MM.1S (cell line): ENCODE measurements at regions not wholly inside any gene's neighbourhood (a gene's known extent, or its start where the extent isn't known, plus 50 kb on each side); places are given as distances from the start of the nearest gene placed in this dataset.

Source experiments
- DNase-seq: peaks from one replicate; pipeline ENCODE4 v3.0.0-alpha.2; 2015
- H2AFZ ChIP-seq: fragments of 300-600 bp; sonication (generic); 2 replicates; pipeline ENCODE4 v1.6.0; 2016; ENCODE audit warnings: antibody characterized with exemption, low read length
- H3F3A ChIP-seq: fragments of 300-600 bp; sonication (generic); 2 replicates; pipeline ENCODE4 v1.6.1; 2016; ENCODE audit warnings: mild to moderate bottlenecking, antibody characterized with exemption, low read length, moderate library complexity, mixed read lengths; ENCODE audit not compliant: insufficient read depth
- H3K27ac ChIP-seq: fragments of 300-600 bp; sonication (generic); 2 replicates; pipeline ENCODE4 v1.5.1; 2016; ENCODE audit warnings: mild to moderate bottlenecking, low read length
- H3K27me3 ChIP-seq: fragments of 300-600 bp; sonication (generic); replicated peaks from 2 replicates; pipeline ENCODE4 v1.6.0; 2016; ENCODE audit warnings: low read length; ENCODE audit not compliant: insufficient read depth
- H3K36me3 ChIP-seq: fragments of 300-600 bp; sonication (generic); replicated peaks from 2 replicates; pipeline ENCODE4 v1.6.1; 2016; ENCODE audit warnings: mild to moderate bottlenecking, low read length, mixed read lengths; ENCODE audit not compliant: insufficient read depth
- H3K4me1 ChIP-seq: fragments of 300-600 bp; sonication (generic); 2 replicates; pipeline ENCODE4 v1.6.1; 2016; ENCODE audit warnings: low read length, mixed read lengths
- H3K4me2 ChIP-seq: fragments of 300-600 bp; sonication (generic); 2 replicates; pipeline ENCODE4 v1.6.0; 2016; ENCODE audit warnings: low read depth, low read length
- H3K4me3 ChIP-seq: fragments of 300-600 bp; sonication (generic); 2 replicates; pipeline ENCODE4 v1.5.1; 2016; ENCODE audit warnings: low read length, mixed read lengths
- H3K79me2 ChIP-seq: fragments of 300-600 bp; sonication (generic); 2 replicates; pipeline ENCODE4 v1.6.1; 2016; ENCODE audit warnings: mixed run types, low read length, mixed read lengths
- H3K9ac ChIP-seq: fragments of 300-600 bp; sonication (generic); 2 replicates; pipeline ENCODE4 v1.6.1; 2016; ENCODE audit warnings: low read length, mixed read lengths
- H3K9me2 ChIP-seq: fragments of 300-600 bp; sonication (generic); replicated peaks from 2 replicates; pipeline ENCODE4 v1.6.1; 2016; ENCODE audit warnings: mild to moderate bottlenecking, low read length, mixed read lengths; ENCODE audit not compliant: insufficient read depth
- H3K9me3 ChIP-seq: fragments of 300-600 bp; sonication (generic); replicated peaks from 2 replicates; pipeline ENCODE4 v1.6.1; 2016; ENCODE audit warnings: mild to moderate bottlenecking, low read length, mixed read lengths; ENCODE audit not compliant: insufficient read depth
- H4K20me1 ChIP-seq: fragments of 300-600 bp; sonication (generic); 2 replicates; pipeline ENCODE4 v1.6.1; 2016; ENCODE audit warnings: mild to moderate bottlenecking, low read length, moderate library complexity, mixed read lengths; ENCODE audit not compliant: insufficient read depth
- EZH2 ChIP-seq: fragments of 300-600 bp; sonication (generic); optimal IDR thresholded peaks from 2 replicates; pipeline ENCODE3; 2017; ENCODE audit warnings: low read depth, mild to moderate bottlenecking, antibody characterized with exemption, low read length, mixed read lengths
- EZH2phosphoT487 ChIP-seq: fragments of 300-600 bp; sonication (generic); IDR thresholded peaks from 2 replicates; pipeline ENCODE4 v1.6.1; 2018; ENCODE audit warnings: antibody characterized with exemption, low read length
- TF ChIP-seq, protein P1 (sequence below): fragments of 300-600 bp; sonication (generic); IDR thresholded peaks from 2 replicates; pipeline ENCODE4 v1.5.1; 2016; ENCODE audit warnings: antibody characterized with exemption, low read length, mixed read lengths

DNA sequence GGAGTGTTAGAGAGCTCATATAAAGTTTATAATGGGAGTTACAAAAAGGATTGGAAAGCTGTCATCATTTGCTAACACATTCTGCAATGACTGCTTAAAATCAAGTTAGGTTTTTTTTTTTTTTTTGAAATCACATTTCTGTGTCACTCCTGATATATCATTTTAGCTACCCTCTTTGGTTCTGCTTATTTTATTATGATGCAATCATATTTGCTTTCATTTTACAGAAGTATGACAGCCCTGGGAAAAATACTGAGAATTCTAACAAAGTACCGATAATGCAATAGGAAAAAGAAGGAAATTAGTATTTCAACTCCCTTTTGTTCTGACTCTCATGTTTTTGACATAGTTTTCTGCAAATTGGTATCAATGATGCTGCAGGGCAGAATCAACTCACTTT is 71.6 kb upstream of the MDGA2 start:
- H3K4me2 ChIP-seq, result no peak overlapping the region
- H3K36me3 ChIP-seq, result no peaks in the 10 kb centered on the region
- no peak overlapping the region for H3K9ac ChIP-seq
- no peaks in the 10 kb centered on the region for H3F3A ChIP-seq
- H3K9me2 ChIP-seq, result no peaks in the 10 kb centered on the region
- H2AFZ ChIP-seq, result no peak overlapping the region
- H3K27me3 ChIP-seq, result no peaks in the 10 kb centered on the region
- H3K4me1 ChIP-seq, result no peaks in the 10 kb centered on the region
- no peak overlapping the region for H3K4me3 ChIP-seq
- H3K79me2 ChIP-seq, result no peaks in the 10 kb centered on the region
- H4K20me1 ChIP-seq, result no peaks in the 10 kb centered on the region
- DNase-seq, result no peak
- no peak overlapping the region for H3K27ac ChIP-seq
- TF ChIP-seq, protein P1, sequence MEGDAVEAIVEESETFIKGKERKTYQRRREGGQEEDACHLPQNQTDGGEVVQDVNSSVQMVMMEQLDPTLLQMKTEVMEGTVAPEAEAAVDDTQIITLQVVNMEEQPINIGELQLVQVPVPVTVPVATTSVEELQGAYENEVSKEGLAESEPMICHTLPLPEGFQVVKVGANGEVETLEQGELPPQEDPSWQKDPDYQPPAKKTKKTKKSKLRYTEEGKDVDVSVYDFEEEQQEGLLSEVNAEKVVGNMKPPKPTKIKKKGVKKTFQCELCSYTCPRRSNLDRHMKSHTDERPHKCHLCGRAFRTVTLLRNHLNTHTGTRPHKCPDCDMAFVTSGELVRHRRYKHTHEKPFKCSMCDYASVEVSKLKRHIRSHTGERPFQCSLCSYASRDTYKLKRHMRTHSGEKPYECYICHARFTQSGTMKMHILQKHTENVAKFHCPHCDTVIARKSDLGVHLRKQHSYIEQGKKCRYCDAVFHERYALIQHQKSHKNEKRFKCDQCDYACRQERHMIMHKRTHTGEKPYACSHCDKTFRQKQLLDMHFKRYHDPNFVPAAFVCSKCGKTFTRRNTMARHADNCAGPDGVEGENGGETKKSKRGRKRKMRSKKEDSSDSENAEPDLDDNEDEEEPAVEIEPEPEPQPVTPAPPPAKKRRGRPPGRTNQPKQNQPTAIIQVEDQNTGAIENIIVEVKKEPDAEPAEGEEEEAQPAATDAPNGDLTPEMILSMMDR, result no peak
- TF ChIP-seq EZH2phosphoT487 (no peak), EZH2 (no peak)
- no peaks in the 10 kb centered on the region for H3K9me3 ChIP-seq

DNA sequence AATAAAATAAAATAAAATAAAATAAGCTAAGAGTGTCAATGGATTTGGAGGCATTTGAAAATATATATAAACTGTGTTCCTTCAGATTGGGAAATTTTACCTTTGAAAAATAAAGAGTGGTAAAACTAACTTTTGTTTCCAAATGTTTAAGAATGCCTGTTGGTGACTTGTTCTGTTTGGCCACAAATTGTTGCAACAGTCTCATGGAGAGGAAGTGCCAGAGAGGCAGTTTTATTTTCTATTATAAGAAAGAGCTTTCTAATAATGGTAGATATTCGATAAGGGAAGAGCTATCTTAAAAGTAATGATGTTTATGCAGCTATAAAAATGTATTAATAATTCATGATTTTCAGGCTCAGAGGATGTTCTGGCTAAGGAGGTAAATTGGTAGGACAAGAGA is 68.8 kb upstream of the MDGA2 start:
- H2AFZ ChIP-seq, result no peak overlapping the region
- H3K9me3 ChIP-seq, result no peaks in the 10 kb centered on the region
- no peaks in the 10 kb centered on the region for H3K27me3 ChIP-seq
- H3K79me2 ChIP-seq, result no peaks in the 10 kb centered on the region
- H3K36me3 ChIP-seq, result no peaks in the 10 kb centered on the region
- H3K9ac ChIP-seq, result no peak overlapping the region
- no peak for DNase-seq
- H4K20me1 ChIP-seq, result no peaks in the 10 kb centered on the region
- H3K4me2 ChIP-seq, result no peak overlapping the region
- no peaks in the 10 kb centered on the region for H3K9me2 ChIP-seq
- no peak overlapping the region for H3K27ac ChIP-seq
- TF ChIP-seq, protein P1, result no peak
- TF ChIP-seq EZH2phosphoT487 (no peak), EZH2 (no peak)
- no peaks in the 10 kb centered on the region for H3F3A ChIP-seq
- H3K4me1 ChIP-seq, result no peaks in the 10 kb centered on the region
- no peak overlapping the region for H3K4me3 ChIP-seq

DNA sequence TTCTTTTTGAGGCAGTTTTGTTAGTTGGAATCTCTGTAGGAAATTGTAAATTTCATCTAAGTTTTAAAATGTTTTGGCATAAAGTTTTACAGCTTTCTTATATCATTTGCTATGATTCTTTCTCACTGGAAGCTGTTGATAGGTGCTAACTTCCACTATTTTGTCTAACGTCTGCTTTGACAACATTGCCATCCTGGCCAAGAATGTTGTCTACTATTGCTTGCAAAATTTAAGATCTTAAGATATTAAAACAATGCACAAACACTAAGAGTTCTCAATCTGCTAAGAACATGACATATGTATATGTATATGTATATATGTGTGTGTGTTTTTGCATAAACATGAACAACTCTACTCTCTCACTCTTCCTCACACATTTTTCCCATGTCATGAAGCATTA is 64.1 kb upstream of the MDGA2 start:
- Histone ChIP-seq H3K4me2 (no peak overlapping the region), H3K27me3 (no peaks in the 10 kb centered on the region), H3F3A (no peaks in the 10 kb centered on the region), H3K27ac (no peak overlapping the region), H3K4me3 (no peak overlapping the region), H4K20me1 (no peaks in the 10 kb centered on the region), H3K9ac (no peak overlapping the region), H3K79me2 (no peaks in the 10 kb centered on the region), H2AFZ (no peak overlapping the region), H3K36me3 (no peaks in the 10 kb centered on the region), H3K4me1 (no peaks in the 10 kb centered on the region), H3K9me3 (no peaks in the 10 kb centered on the region), H3K9me2 (no peaks in the 10 kb centered on the region)
- no peak for DNase-seq
- TF ChIP-seq EZH2 (no peak), EZH2phosphoT487 (no peak)
- TF ChIP-seq, protein P1, result no peak

DNA sequence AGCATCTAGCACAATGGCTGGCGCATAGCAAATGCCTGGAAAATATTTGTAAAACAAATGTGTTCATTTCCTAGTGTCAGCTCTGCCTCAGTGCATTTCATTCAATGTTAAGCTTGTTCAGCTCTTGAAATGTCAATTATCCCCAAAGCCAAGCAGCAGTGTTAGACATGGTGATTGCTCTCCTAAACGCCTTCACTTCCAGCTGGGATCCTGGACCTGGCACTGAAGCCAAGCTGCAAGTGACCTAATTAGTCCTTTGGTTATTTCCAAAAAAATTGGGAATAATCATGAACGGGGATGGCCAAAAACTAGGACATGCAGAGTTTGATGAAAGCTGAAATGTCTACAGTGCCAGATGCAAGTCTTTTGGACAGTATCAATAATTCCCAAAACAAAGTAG is 54.9 kb upstream of the MDGA2 start:
- Histone ChIP-seq H3K36me3 (no peaks in the 10 kb centered on the region), H3K79me2 (no peaks in the 10 kb centered on the region), H3K27ac (no peak overlapping the region), H3K9ac (no peak overlapping the region), H3K27me3 (no peaks in the 10 kb centered on the region), H3K9me3 (no peaks in the 10 kb centered on the region), H3F3A (no peaks in the 10 kb centered on the region), H2AFZ (no peak overlapping the region), H4K20me1 (no peaks in the 10 kb centered on the region), H3K4me1 (no peaks in the 10 kb centered on the region), H3K9me2 (no peaks in the 10 kb centered on the region), H3K4me2 (no peak overlapping the region), H3K4me3 (no peak overlapping the region)
- DNase-seq, result no peak
- no peak for TF ChIP-seq EZH2phosphoT487
- TF ChIP-seq, protein P1, result no peak
- TF ChIP-seq EZH2, result no peak
